PC-3 (cell line): ENCODE measurements at regions not wholly inside any gene's neighbourhood (a gene's known extent, or its start where the extent isn't known, plus 50 kb on each side); places are given as distances from the start of the nearest gene placed in this dataset.
A peak's percentile ranks its signal among the peaks of the same experiment; 100 is the strongest.

Source experiments
- ATAC-seq: fragments of 200-7000 bp; cut with Tn5 transposase; 2 replicates; pipeline ENCODE4 v1.9.1; 2020; ENCODE audit warnings: mild to moderate bottlenecking, moderate library complexity
- BruUV-seq: library from RNA; stranded (reverse); fragments of 400-500 nt; replicated peaks from 2 replicates; lab custom pipeline; 2021; lab: Mats Ljungman, UMichigan
- CTCF ChIA-PET: fragments of 300-600 bp; sonication (Branson Sonifier 250); formaldehyde crosslinking; loops from one replicate; lab custom pipeline; 2022; ENCODE audit warnings: antibody characterized with exemption; lab: Charles Lee
- POLR2A ChIA-PET: fragments of 300-600 bp; sonication (Branson Sonifier 250); formaldehyde crosslinking; loops from one replicate; lab custom pipeline; 2022; ENCODE audit warnings: antibody characterized with exemption; ENCODE audit not compliant: unreplicated experiment; lab: Charles Lee
- DNase-seq: peaks from one replicate; pipeline ENCODE4 v3.0.0-alpha.2; 2015
- H2AFZ ChIP-seq: fragments of 300-600 bp; sonication (generic); 2 replicates; pipeline ENCODE4 v1.6.0; 2016; ENCODE audit warnings: antibody characterized with exemption, low read length
- H3F3A ChIP-seq: fragments of 300-600 bp; sonication (generic); one replicate; pipeline ENCODE4 v1.6.0; 2017; ENCODE audit warnings: antibody characterized with exemption, low read length, control low read depth, mild to moderate bottlenecking; ENCODE audit not compliant: unreplicated experiment
- H3K27ac ChIP-seq: fragments of 300-600 bp; sonication (generic); 2 replicates; pipeline ENCODE4 v1.5.1; 2016; ENCODE audit warnings: mild to moderate bottlenecking, low read length
- H3K27me3 ChIP-seq: fragments of 300-600 bp; sonication (generic); 2 replicates; pipeline ENCODE4 v1.6.1; 2016; ENCODE audit warnings: low read length, mixed read lengths
- H3K36me3 ChIP-seq: fragments of 300-600 bp; sonication (generic); 2 replicates; pipeline ENCODE4 v1.6.1; 2016; ENCODE audit warnings: low read depth, mixed run types, low read length, mixed read lengths
- H3K4me1 ChIP-seq: fragments of 300-600 bp; sonication (generic); 2 replicates; pipeline ENCODE4 v1.5.1; 2016; ENCODE audit warnings: low read length; ENCODE audit not compliant: insufficient read depth
- H3K4me2 ChIP-seq: fragments of 300-600 bp; sonication (generic); 2 replicates; pipeline ENCODE4 v1.6.0; 2016; ENCODE audit warnings: low read length
- H3K4me3 ChIP-seq: fragments of 300-600 bp; sonication (generic); 2 replicates; pipeline ENCODE4 v1.5.1; 2016; ENCODE audit warnings: mild to moderate bottlenecking, low read length, mixed read lengths
- H3K79me2 ChIP-seq: fragments of 300-600 bp; sonication (generic); 2 replicates; pipeline ENCODE4 v1.6.1; 2017; ENCODE audit warnings: low read length, mixed read lengths
- H3K9ac ChIP-seq: fragments of 300-600 bp; sonication (generic); 2 replicates; pipeline ENCODE4 v1.6.0; 2016; ENCODE audit warnings: mild to moderate bottlenecking, low read length
- H3K9me2 ChIP-seq: fragments of 300-600 bp; sonication (generic); replicated peaks from 2 replicates; pipeline ENCODE4 v1.6.1; 2016; ENCODE audit warnings: mixed run types, low read length, mixed read lengths
- H3K9me3 ChIP-seq: fragments of 300-600 bp; sonication (generic); 2 replicates; pipeline ENCODE4 v1.6.1; 2016; ENCODE audit warnings: low read length, mixed read lengths
- H4K20me1 ChIP-seq: fragments of 300-600 bp; sonication (generic); 2 replicates; pipeline ENCODE4 v1.6.1; 2016; ENCODE audit warnings: low read length, mixed read lengths
- CTCF ChIP-seq: fragments of 300-600 bp; sonication (generic); conservative IDR thresholded peaks from 2 replicates; pipeline ENCODE4 v1.5.1; 2017; ENCODE audit warnings: antibody characterized with exemption, low read depth, mild to moderate bottlenecking, low read length
- EZH2 ChIP-seq: fragments of 300-600 bp; sonication (generic); IDR thresholded peaks from one replicate; pipeline ENCODE4 v1.6.1; 2017; ENCODE audit warnings: antibody characterized with exemption, mild to moderate bottlenecking, low read length; ENCODE audit not compliant: unreplicated experiment
- EZH2phosphoT487 ChIP-seq: fragments of 300-600 bp; sonication (generic); IDR thresholded peaks from 2 replicates; pipeline ENCODE4 v1.6.1; 2018; ENCODE audit warnings: mild to moderate bottlenecking, antibody characterized with exemption, low read length, borderline replicate concordance
- intact Hi-C: fragments of 100-400 bp; cut with micrococcal nuclease; formaldehyde crosslinking; loops from 2 replicates; pipeline ENCODE4 v1.9.0; 2023

- ChIA-PET CTCF (no interaction called here), POLR2A (no interaction called here)
- no peaks in the 10 kb centered on the region for H3K9me3 ChIP-seq
- no TSS peak for BruUV-seq
- H3K79me2 ChIP-seq: no peaks in the 10 kb centered on the region
- H2AFZ ChIP-seq: no peak overlapping the region
- no peaks in the 10 kb centered on the region for H4K20me1 ChIP-seq
- H3K4me3 ChIP-seq: no peak overlapping the region
- intact Hi-C loops: loop anchor here (5.0 kb wide), 2 partner anchors 233 to 352 kb away; partner anchors contain the start of gene GLRA1
- TF ChIP-seq EZH2phosphoT487: no peak
- TF ChIP-seq EZH2: no peak
- TF ChIP-seq CTCF: no peak
- H3F3A ChIP-seq: no peaks in the 10 kb centered on the region
- no peak overlapping the region for H3K4me2 ChIP-seq
- no peak overlapping the region for H3K27ac ChIP-seq
- H3K27me3 ChIP-seq: no peaks in the 10 kb centered on the region
- H3K36me3 ChIP-seq: no peaks in the 10 kb centered on the region
- no peak for DNase-seq
- no peak overlapping the region for H3K9ac ChIP-seq
- no peaks in the 10 kb centered on the region; the same call in 1 of the 2 replicates for H3K4me1 ChIP-seq
- ATAC-seq: no peak
- no peaks in the 10 kb centered on the region for H3K9me2 ChIP-seq
Measured at GRCh38 chr5:152274224-152274623, 130.9 kb downstream of the NMUR2 start.

- intact Hi-C loops: loop anchor here (1.0 to 5.0 kb wide), 8 partner anchors 69 to 446 kb away; partner anchors contain the start of gene GLRA1
- peak overlapping the region; percentile 33; the same call in 1 of the 2 replicates for H3K4me2 ChIP-seq
- DNase-seq: peak; percentile 87
- ChIA-PET POLR2A (interaction anchor here (0.7 kb wide), 1 partner anchor 811 kb away, joined by 3 read pairs; no protein-coding TSS in a partner anchor), CTCF (interaction anchor here (0.6 to 1.6 kb wide), 3 partner anchors 78 to 446 kb away, joined by 3 to 11 read pairs (median 4); no protein-coding TSS in a partner anchor)
- no peaks in the 10 kb centered on the region for H3K9me3 ChIP-seq
- BruUV-seq: no TSS peak
- ATAC-seq: peak; percentile 91
- H3K9ac ChIP-seq: no peak overlapping the region
- H3K79me2 ChIP-seq: no peaks in the 10 kb centered on the region
- H3K4me1 ChIP-seq: no peaks in the 10 kb centered on the region; the same call in 1 of the 2 replicates
- H3K27me3 ChIP-seq: no peaks in the 10 kb centered on the region
- H3K36me3 ChIP-seq: no peaks in the 10 kb centered on the region
- no peak overlapping the region for H3K27ac ChIP-seq
- no peaks in the 10 kb centered on the region for H3F3A ChIP-seq
- peak overlapping the region; percentile 6; the same call in 1 of the 2 replicates for H2AFZ ChIP-seq
- no peaks in the 10 kb centered on the region for H4K20me1 ChIP-seq
- TF ChIP-seq CTCF (peak; percentile 95), EZH2phosphoT487 (no peak)
- H3K9me2 ChIP-seq: no peaks in the 10 kb centered on the region
- no peak overlapping the region for H3K4me3 ChIP-seq
Measured at GRCh38 chr5:152271420-152271819, 133.7 kb downstream of the NMUR2 start.

- no peaks in the 10 kb centered on the region for H3K36me3 ChIP-seq
- CTCF ChIA-PET: interaction anchor here (0.6 to 1.2 kb wide), 2 partner anchors 80 to 116 kb away, joined by 5 to 6 read pairs; no protein-coding TSS in a partner anchor
- no peak overlapping the region for H3K4me3 ChIP-seq
- no peaks in the 10 kb centered on the region for H3K27me3 ChIP-seq
- H3K27ac ChIP-seq: no peak overlapping the region
- no peak for TF ChIP-seq EZH2phosphoT487
- no peak for TF ChIP-seq CTCF
- no peak for TF ChIP-seq EZH2
- H3K4me1 ChIP-seq: no peaks in the 10 kb centered on the region; the same call in 1 of the 2 replicates
- ATAC-seq (no peak), DNase-seq (no peak)
- intact Hi-C loops: loop anchor here (2.0 to 5.0 kb wide), 4 partner anchors 67 to 348 kb away; partner anchors contain the start of gene GLRA1
- no peaks in the 10 kb centered on the region for H3K9me2 ChIP-seq
- H3K4me2 ChIP-seq: no peak overlapping the region
- BruUV-seq: no TSS peak
- H3K9ac ChIP-seq: no peak overlapping the region
- POLR2A ChIA-PET: no interaction called here
- H4K20me1 ChIP-seq: no peaks in the 10 kb centered on the region
- no peak overlapping the region for H2AFZ ChIP-seq
- H3F3A ChIP-seq: no peaks in the 10 kb centered on the region
- no peaks in the 10 kb centered on the region for H3K9me3 ChIP-seq
- H3K79me2 ChIP-seq: no peaks in the 10 kb centered on the region
Measured at GRCh38 chr5:152270096-152270495, 135.0 kb downstream of the NMUR2 start.
